Left ventricle myocardium superior (tissue), 1 donor: ENCODE measurements at regions not wholly inside any gene's neighbourhood (a gene's known extent, or its start where the extent isn't known, plus 50 kb on each side); places are given as distances from the start of the nearest gene placed in this dataset.
"Not testable (repeated sequence)": the region's sequence is repeated elsewhere in the genome, so short reads cannot be mapped to it uniquely, and the experiment has no call there.

Experiments used
- ATAC-seq: fragments of 200-7000 bp; cut with Tn5 transposase; one replicate; pipeline ENCODE4 v1.9.1; 2020; ENCODE audit warnings: mild to moderate bottlenecking, moderate library complexity
- DNase-seq: peaks from one replicate; pipeline ENCODE4 v3.0.0-alpha.2; 2020
- intact Hi-C: fragments of 100-400 bp; cut with micrococcal nuclease; formaldehyde crosslinking; loops from one replicate; pipeline ENCODE4 v1.11.0; 2022
- donor health status: DM: no; HTN: yes; CAD: no; lungs with severe emphysema.

- intact Hi-C loops: no loop called here
- DNase-seq (no peak), ATAC-seq (no peak)
Measured at GRCh38 chr10:16199216-16199615, 237.6 kb upstream of the PTER start.

DNA sequence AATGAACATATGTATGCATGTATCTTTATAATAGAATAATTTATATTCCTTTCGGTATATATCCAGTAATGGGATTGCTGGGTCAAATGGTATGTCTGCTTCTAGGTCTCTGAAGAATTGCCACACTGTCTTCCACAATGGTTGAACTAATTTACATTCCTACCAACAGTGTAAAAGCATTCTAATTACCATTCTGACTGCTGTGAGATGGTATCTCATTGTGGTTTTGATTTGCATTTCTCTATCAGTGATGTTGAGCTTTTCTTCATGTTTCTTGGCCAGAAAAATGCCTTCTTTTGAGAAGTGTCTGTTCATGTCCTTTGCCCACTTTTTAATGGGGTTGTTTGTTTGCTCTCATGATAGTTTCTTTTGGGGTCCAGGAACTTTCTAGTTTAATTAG, 213.2 kb upstream of the PTER start:
- DNase-seq, ATAC-seq, intact Hi-C loops: not testable (repeated sequence)

GRCh38 chr10:16227674-16228073, 209.1 kb upstream of the PTER start:
- intact Hi-C loops: no loop called here
- no peak for ATAC-seq

GRCh38 chr10:16231176-16231575, 205.6 kb upstream of the PTER start:
- intact Hi-C loops: no loop called here
- ATAC-seq (no peak), DNase-seq (no peak)

More at GRCh38 chr10:16227674-16228073, 209.1 kb upstream of the PTER start:
- no peak for DNase-seq

DNA sequence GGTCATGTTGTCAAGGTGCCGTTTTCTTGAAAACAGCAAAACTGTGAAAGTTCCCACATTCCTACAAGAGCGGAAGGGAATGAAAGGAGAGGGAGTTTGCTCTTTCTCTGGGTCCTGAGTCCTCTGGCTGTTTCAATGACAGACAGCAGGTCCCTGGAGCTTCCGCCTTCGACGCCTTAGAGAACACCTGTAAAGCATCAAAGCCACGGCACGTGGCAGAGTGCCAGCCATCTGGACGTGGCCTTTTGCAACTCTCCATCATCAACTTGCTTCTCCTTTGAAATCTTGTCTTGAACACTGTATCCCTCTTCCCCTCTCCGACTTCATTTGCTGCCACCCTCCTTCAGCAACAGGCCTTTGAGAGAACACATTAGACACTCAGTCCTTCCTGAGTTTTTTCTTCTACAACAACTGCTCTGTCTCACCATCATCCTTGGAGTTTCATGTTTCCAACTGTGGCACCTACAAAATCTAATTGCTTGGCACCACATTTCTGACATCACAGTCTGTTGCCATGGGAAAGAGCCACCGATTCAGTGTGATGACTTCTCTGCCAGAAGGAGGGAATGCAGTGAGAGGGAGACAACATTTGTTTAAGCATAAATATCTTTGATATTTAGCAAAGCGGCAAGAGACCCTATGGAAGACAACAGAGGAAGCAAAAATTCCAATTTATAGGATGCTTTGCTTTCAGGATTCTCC, 204.9 kb upstream of the PTER start:
- intact Hi-C loops: no loop called here
- DNase-seq (no peak), ATAC-seq (no peak)

GRCh38 chr10:16232441-16232840, 204.4 kb upstream of the PTER start:
- DNase-seq: no peak
- no peak for ATAC-seq
- intact Hi-C loops: no loop called here

GRCh38 chr10:16234916-16235315, 201.9 kb upstream of the PTER start:
- ATAC-seq: no peak
- no peak for DNase-seq
- intact Hi-C loops: no loop called here

DNA sequence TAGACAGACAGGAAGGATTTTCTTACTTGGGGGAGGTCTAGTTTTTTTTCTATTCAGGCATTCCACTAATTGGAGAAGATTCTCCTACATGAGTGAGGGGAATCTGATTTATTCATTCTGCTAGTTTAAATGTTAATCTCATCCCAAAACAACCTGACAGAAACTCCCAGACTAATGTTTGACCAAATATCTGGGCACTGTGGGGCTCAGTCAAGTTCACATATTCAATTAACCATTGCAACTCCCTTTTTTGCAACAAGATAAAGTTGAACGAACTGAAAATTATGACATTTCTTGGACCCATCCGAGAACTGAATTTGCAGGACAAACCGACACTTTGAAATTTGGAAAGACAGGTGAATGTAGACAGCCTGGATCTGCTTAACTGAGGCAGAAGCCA, 194.4 kb upstream of the PTER start:
- intact Hi-C loops: no loop called here
- no peak for ATAC-seq

DNA sequence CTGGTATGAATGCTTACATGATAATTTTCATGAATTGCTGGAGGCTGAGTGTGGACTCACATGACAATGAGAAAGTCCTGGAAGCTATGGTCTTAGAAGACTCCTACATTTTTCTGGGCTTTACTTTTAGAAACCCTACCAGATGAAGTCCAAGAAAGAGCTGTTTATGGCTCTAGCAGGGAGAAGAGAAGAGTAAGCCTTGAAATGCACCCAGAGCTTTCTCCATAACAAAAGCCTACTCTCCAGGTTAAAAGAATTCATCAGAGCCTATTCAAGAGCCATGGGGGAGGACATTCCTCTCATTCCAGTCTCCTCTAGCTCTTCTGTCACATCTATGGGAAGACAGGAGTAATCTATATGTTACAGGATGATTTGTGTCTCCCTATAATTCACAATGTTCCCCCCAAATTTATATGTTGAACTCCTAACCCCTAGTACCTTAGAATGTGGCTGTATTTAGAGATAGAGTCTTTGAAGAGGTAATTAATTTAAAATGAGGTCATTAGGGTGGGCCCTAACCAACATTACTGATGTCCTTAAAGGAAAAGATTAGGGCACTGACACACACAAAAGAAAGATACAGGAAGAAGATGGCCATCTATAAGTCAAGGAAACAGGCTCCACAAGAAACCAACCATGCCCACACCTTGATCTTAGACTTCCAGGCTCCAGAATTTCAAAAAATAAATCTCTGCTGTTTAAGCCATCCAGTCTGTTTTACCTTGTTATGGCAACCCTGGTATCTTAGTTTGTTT, 193.8 kb upstream of the PTER start:
- DNase-seq (no peak), ATAC-seq (no peak)
- intact Hi-C loops: no loop called here

More for the DNA sequence above, 194.4 kb upstream of the PTER start:
- DNase-seq: no peak

DNA sequence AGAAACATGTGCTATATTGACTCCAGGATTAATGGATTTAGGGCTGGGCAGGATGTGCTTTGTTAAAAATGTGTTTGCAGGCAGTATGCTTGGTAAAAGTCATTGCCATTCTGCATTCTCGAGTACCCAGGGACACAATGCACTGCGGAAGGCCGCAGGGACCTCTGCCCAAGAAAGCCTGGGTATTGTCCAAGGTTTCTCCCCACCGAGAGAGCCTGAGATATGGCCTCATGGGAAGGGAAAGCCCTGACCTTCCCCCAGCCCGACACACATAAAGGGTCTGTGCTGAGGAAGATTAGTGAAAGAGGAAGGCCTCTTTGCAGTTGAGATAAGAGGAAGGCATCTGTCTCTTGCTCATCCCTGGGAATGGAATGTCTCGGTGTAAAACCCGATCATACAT, 186.7 kb upstream of the PTER start:
- intact Hi-C loops, DNase-seq, ATAC-seq: not testable (repeated sequence)

DNA sequence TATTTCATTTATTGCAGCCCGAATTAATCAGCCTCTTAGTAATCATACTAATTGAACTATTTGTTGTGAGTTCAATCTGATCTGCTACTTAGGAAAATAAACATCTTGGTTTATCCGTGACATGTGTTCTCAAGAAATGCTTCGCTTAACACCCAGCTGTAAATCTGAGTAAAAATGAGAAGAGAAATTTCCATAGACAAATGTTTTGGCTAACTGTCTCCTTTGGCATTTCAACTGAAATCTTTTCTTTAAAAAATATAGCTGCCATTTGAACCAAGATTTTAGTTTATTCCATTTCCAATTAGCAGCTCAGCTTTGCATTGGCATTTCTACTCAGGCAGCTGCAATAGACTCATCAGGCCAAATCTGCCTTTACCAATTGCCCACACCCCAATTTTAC, 180.5 kb upstream of the PTER start:
- DNase-seq: no peak
- ATAC-seq: no peak
- intact Hi-C loops: no loop called here

GRCh38 chr10:16258291-16259040, 178.3 kb upstream of the PTER start:
- no peak for DNase-seq
- no peak for ATAC-seq
- intact Hi-C loops: no loop called here

DNA sequence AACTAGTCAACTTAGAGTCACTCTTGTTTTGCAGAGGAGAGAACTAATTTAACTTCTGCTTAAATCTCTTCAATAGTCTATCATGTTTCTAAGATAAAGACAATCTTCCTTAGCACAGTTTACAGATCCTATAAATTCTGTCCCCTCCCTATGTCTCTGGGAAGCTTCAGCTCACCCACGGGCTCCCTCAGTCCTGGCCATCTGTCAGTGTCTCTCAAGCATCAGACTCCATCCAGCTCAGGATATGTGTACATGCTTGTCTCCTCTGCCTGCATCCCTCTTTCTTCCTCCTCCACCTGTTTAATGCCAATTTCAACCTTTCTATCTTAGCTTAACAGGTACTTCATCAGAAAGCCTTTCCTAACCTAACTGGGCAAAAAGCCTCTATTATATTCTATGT, 177.1 kb upstream of the PTER start:
- ATAC-seq (no peak), DNase-seq (no peak)
- intact Hi-C loops: no loop called here

DNA sequence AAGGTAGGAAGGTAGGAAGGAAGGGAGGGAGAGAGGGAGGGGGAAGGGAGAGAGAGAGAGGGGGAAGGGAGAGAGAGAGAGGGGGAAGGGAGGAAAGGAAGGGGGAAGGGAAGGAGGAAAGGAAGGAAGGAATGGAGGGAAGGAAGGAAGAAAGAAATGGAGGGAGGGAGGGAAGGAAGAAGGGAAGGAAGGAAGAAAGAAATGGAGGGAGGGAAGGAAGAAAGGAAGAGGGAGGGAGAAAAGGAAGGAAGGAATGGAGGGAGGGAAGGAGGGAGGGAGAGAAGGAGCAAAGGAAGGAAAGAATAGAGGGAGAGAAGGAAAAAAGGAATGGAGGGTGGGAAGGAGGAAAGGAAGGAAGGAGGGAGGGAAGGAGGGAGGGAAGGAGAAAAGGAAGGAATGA, 176.4 kb upstream of the PTER start:
- ATAC-seq: no peak
- intact Hi-C loops: no loop called here
- DNase-seq: no peak

GRCh38 chr10:16271571-16271970, 165.2 kb upstream of the PTER start:
- DNase-seq (no peak), ATAC-seq (no peak)
- intact Hi-C loops: no loop called here

GRCh38 chr10:16274911-16275310, 161.9 kb upstream of the PTER start:
- ATAC-seq: no peak
- intact Hi-C loops: no loop called here

GRCh38 chr10:16280595-16280994, 156.2 kb upstream of the PTER start:
- no peak for DNase-seq
- no peak for ATAC-seq
- intact Hi-C loops: no loop called here

More at GRCh38 chr10:16274911-16275310, 161.9 kb upstream of the PTER start:
- no peak for DNase-seq

- DNase-seq: no peak
- no peak for ATAC-seq
- intact Hi-C loops: no loop called here
Measured at GRCh38 chr10:16292366-16292765, 144.4 kb upstream of the PTER start.

DNA sequence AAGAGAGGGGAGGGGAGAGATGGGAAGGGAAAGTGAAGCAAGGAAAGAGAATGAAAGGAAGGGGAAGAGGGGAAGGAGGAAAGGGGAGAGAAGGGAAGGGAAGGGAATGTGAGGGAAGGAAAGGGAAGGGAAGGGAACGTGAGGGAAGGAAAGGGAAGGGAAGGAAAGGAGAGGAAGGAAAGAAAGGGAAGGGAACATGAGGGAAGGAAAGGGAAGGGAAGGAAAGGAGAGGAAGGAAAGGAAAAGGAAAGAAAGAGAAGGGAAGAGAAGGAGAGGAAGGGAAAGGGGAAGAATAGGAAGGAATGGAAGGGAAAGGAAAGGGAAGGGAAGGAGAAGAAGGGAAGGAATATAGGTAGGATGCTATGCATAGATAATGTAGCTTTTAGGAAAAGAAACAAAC, 139.7 kb upstream of the PTER start:
- DNase-seq (no peak), ATAC-seq (no peak)
- intact Hi-C loops: no loop called here

- DNase-seq (no peak), ATAC-seq (no peak)
- intact Hi-C loops: no loop called here
Measured at GRCh38 chr10:16297642-16298041, 139.2 kb upstream of the PTER start.
